SK-N-SH (cell line): ENCODE measurements at regions not wholly inside any gene's neighbourhood (a gene's known extent, or its start where the extent isn't known, plus 50 kb on each side); places are given as distances from the start of the nearest gene placed in this dataset.

ENCODE experiments used
- CTCF ChIP-seq: fragments of 200-600 bp; sonication (generic); IDR thresholded peaks from 2 replicates; pipeline ENCODE4 v1.6.1; 2017; ENCODE audit warnings: antibody characterized with exemption, mild to moderate bottlenecking, moderate library complexity
- IRF3 ChIP-seq: fragments of 150-350 bp; IDR thresholded peaks from 2 replicates; pipeline ENCODE4 v1.6.1; 2016; ENCODE audit warnings: mild to moderate bottlenecking, low read depth, low read length
- RAD21 ChIP-seq: IDR thresholded peaks from 2 replicates; pipeline ENCODE4 v1.6.1; 2012; ENCODE audit warnings: mild to moderate bottlenecking, low read length
- REST ChIP-seq: IDR thresholded peaks from 2 replicates; pipeline ENCODE4 v1.6.1; 2012; ENCODE audit warnings: mild to moderate bottlenecking, low read depth, low read length, moderate library complexity
- SIN3A ChIP-seq: IDR thresholded peaks from 2 replicates; pipeline ENCODE4 v1.6.1; 2012; ENCODE audit warnings: low read depth, mild to moderate bottlenecking, low read length, moderate library complexity, borderline replicate concordance
- SMC3 ChIP-seq: IDR thresholded peaks from 2 replicates; pipeline ENCODE4 v1.6.1; 2012; ENCODE audit warnings: low read depth, low read length, improper control_type of control experiment
- TCF12 ChIP-seq: IDR thresholded peaks from 2 replicates; pipeline ENCODE4 v1.4.0; 2012

GRCh38 chr1:177744906-177745305 is 225.0 kb downstream of the SEC16B start:
- TF ChIP-seq CTCF, result no peak
- no peak for TF ChIP-seq RAD21
- TF ChIP-seq SIN3A, result no peak
- no peak for TF ChIP-seq SMC3
- no peak for TF ChIP-seq IRF3
- no peak for TF ChIP-seq TCF12
- TF ChIP-seq REST, result no peak
